HepG2 (cell line): ENCODE measurements at regions not wholly inside any gene's neighbourhood (a gene's known extent, or its start where the extent isn't known, plus 50 kb on each side); places are given as distances from the start of the nearest gene placed in this dataset.

Source experiments
- ATAC-seq: fragments of 200-7000 bp; cut with Tn5 transposase; 3 replicates; pipeline ENCODE4 v1.9.1; 2020; ENCODE audit warnings: mild to moderate bottlenecking, moderate library complexity
- BruUV-seq: library from RNA; stranded (reverse); fragments of 400-500 nt; replicated peaks from 2 replicates; lab custom pipeline; 2021; lab: Mats Ljungman, UMichigan
- CTCF ChIA-PET: fragments of 300-600 bp; formaldehyde crosslinking; extraction: SDS; loops from one replicate; lab custom pipeline; 2021; ENCODE audit warnings: low total read pairs, inconsistent platforms, low intra/inter-chr PET ratio; lab: Yijun Ruan, JAX
- POLR2A ChIA-PET: fragments of 350-600 bp; sonication (Branson Sonifier 250); formaldehyde crosslinking; loops from one replicate; lab custom pipeline; 2020; ENCODE audit warnings: antibody characterized with exemption, inconsistent platforms; lab: Yijun Ruan, JAX
- DNase-seq: peaks from one replicate; pipeline ENCODE4 v3.0.0-alpha.2; 2015; ENCODE audit warnings: low spot score
- FAIRE-seq: peaks from 3 replicates; lab custom pipeline; 2011; peaks lifted over from hg19 to GRCh38; lab: Jason Lieb, UNC
- H2AFZ ChIP-seq: one replicate; pipeline ENCODE4 v1.6.1; 2011; ENCODE audit warnings: low read length, inconsistent platforms
- H3K27ac ChIP-seq: fragments of 300-600 bp; 3 replicates; pipeline ENCODE4 v1.8.0; 2011; ENCODE audit warnings: mixed run types, mild to moderate bottlenecking, mixed read lengths, low read length, inconsistent platforms; ENCODE audit not compliant: insufficient read depth; ENCODE audit errors: extremely low read length
- H3K27me3 ChIP-seq, 2 experiments: fragments of 200-600 bp in 1 of 2; 2 replicates in 1 of 2; 3 replicates in 1 of 2; pipeline versions ENCODE4 v1.6.0 to v1.8.0; 2011; ENCODE audit warnings: low read length in 2 of 2, mild to moderate bottlenecking in 2 of 2, moderate library complexity in 2 of 2, inconsistent platforms in 1 of 2; ENCODE audit not compliant: insufficient read depth in 2 of 2, control insufficient read depth in 1 of 2
- H3K36me3 ChIP-seq, 2 experiments: fragments of 200-600 bp in 1 of 2; replicated peaks in 1 of 2; 2 replicates in 1 of 2; 3 replicates in 1 of 2; pipeline versions ENCODE4 v1.5.1 to v1.8.0; 2011; ENCODE audit warnings: low read length in 2 of 2, inconsistent platforms in 1 of 2; ENCODE audit not compliant: insufficient read depth in 2 of 2, control insufficient read depth in 1 of 2
- H3K4me1 ChIP-seq: 2 replicates; pipeline ENCODE4 v1.5.1; 2012; ENCODE audit warnings: low read length, inconsistent platforms; ENCODE audit not compliant: insufficient read depth
- H3K4me2 ChIP-seq: 2 replicates; pipeline ENCODE4 v1.6.0; 2011; ENCODE audit warnings: low read depth, low read length, inconsistent platforms
- H3K4me3 ChIP-seq, 3 experiments: fragments of 200-600 bp in 1 of 3; sonication (generic), shearing (Covaris generic) in 1 of 3; replicated peaks in 1 of 3; 2 replicates each; pipeline ENCODE4 v1.5.1; 2011 to 2016; ENCODE audit warnings: low read length in 3 of 3, inconsistent platforms in 2 of 3, low read depth in 2 of 3, mild to moderate bottlenecking in 2 of 3, control low read depth in 1 of 3, mixed read lengths in 1 of 3; ENCODE audit not compliant: insufficient read depth in 1 of 3
- H3K79me2 ChIP-seq: one replicate; pipeline ENCODE4 v1.6.1; 2011; ENCODE audit warnings: low read length, inconsistent platforms; ENCODE audit not compliant: insufficient read depth
- H3K9ac ChIP-seq: 2 replicates; pipeline ENCODE4 v1.6.0; 2011; ENCODE audit warnings: mild to moderate bottlenecking, low read depth, low read length, inconsistent platforms; ENCODE audit not compliant: insufficient read depth
- H3K9me3 ChIP-seq: 2 replicates; pipeline ENCODE4 v1.5.1; 2012; ENCODE audit warnings: mild to moderate bottlenecking, low read length
- H4K20me1 ChIP-seq: 2 replicates; pipeline ENCODE4 v1.6.0; 2011; ENCODE audit warnings: inconsistent platforms, mild to moderate bottlenecking, low read length, moderate library complexity; ENCODE audit not compliant: insufficient read depth
- ATF7 ChIP-seq, 2 experiments: fragments of 450-650 bp in 1 of 2; sonication (generic) in 1 of 2; formaldehyde crosslinking in 1 of 2; IDR thresholded peaks; 2 replicates each; pipeline versions ENCODE4 v1.4.0 to v1.6.1; 2016 to 2020; ENCODE audit warnings: antibody characterized with exemption in 1 of 2, mild to moderate bottlenecking in 1 of 2, missing genetic modification reagents in 1 of 2
- HNF4G ChIP-seq, 2 experiments: sonication (generic) in 1 of 2; formaldehyde crosslinking in 1 of 2; IDR thresholded peaks; 2 replicates each; pipeline versions ENCODE4 v1.4.0 to v1.6.1; 2011 to 2020; ENCODE audit warnings: borderline replicate concordance in 2 of 2, low read depth in 2 of 2, mild to moderate bottlenecking in 2 of 2, low read length in 1 of 2, missing genetic modification reagents in 1 of 2, moderate library complexity in 1 of 2
- RAD21 ChIP-seq: fragments of 450-650 bp; formaldehyde crosslinking; IDR thresholded peaks from 2 replicates; pipeline ENCODE4 v1.5.0; 2020; ENCODE audit warnings: mild to moderate bottlenecking
- RARA ChIP-seq: IDR thresholded peaks from 2 replicates; pipeline ENCODE4 v1.6.1; 2016; ENCODE audit warnings: missing genetic modification reagents, missing compliant biosample characterization
- RBAK ChIP-seq: sonication (generic); formaldehyde crosslinking; IDR thresholded peaks from 2 replicates; pipeline ENCODE4 v1.5.1; 2020; ENCODE audit warnings: mild to moderate bottlenecking, missing genetic modification reagents
- ZNF775 ChIP-seq: sonication (generic); formaldehyde crosslinking; IDR thresholded peaks from 2 replicates; pipeline ENCODE4 v1.4.0; 2020; ENCODE audit warnings: missing genetic modification reagents, mild to moderate bottlenecking, moderate library complexity, borderline replicate concordance
- WGBS: methylation state at CpG from one replicate; pipeline ENCODE4 v1.1.6; 2017; ENCODE audit warnings: low lambda C conversion rate; 5-methylcytosine and 5-hydroxymethylcytosine counted together
- in situ Hi-C: cut with HindIII; loops from 2 replicates; pipeline ENCODE4 v1.10.0; 2017; ENCODE audit warnings: low pct_unique_long_range_greater_than_20kb; ENCODE audit not compliant: extremely low pct_ligation_motif_present
- intact Hi-C: fragments of 100-400 bp; cut with micrococcal nuclease; formaldehyde crosslinking; loops from one replicate; pipeline ENCODE4 v1.10.0; 2022; ENCODE audit not compliant: unreplicated experiment
- TF ChIP-seq, protein P1 (sequence below): sonication (generic); formaldehyde crosslinking; IDR thresholded peaks from 2 replicates; pipeline ENCODE4 v1.5.1; 2020; ENCODE audit warnings: missing genetic modification reagents, mild to moderate bottlenecking, borderline replicate concordance

DNA sequence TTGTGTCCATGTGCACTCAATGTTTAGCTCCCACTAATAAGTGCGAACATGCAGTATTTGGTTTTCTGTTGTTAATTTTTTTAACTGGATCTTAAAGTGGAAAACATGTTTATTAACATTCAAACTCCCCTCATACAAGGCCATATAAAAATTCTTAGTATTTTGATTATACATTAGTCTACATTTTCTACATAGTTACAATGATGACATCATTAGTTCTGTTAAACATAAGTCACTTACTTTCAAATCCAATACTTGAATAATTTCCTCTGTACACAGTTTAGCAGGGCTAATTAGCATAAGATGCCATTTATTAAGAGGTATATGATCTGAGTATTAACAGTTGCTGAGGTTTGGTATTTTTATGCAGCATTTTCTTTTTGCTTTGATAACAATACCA, 91.3 kb upstream of the CCDC39 start:
- Histone ChIP-seq H3K79me2 (no peaks in the 10 kb centered on the region), H4K20me1 (no peaks in the 10 kb centered on the region), H2AFZ (no peak overlapping the region), H3K4me3 (no peak overlapping the region), H3K9me3 (peaks cover 10% of the 10 kb centered on the region; the same call in 1 of the 2 replicates), H3K36me3 (no peaks in the 10 kb centered on the region), H3K9ac (no peak overlapping the region), H3K27ac (no peak overlapping the region), H3K4me2 (no peak overlapping the region), H3K27me3 (no peaks in the 10 kb centered on the region), H3K4me1 (no peaks in the 10 kb centered on the region)
- DNase-seq (no peak), FAIRE-seq (no peak), ATAC-seq (no peak)
- ChIA-PET POLR2A (no interaction called here), CTCF (no interaction called here)
- TF ChIP-seq HNF4G (IDR thresholded peaks at IDR 0.05; ENCODE audit: borderline replicate concordance, low read depth, low read length) (no peak), HNF4G (CRISPR knock-in tag; IDR thresholded peaks at IDR 0.05; ENCODE audit: borderline replicate concordance, low read depth) (no peak), ATF7 (IDR thresholded peaks at IDR 0.05) (peak; percentile 91), ATF7 (CRISPR knock-in tag; IDR thresholded peaks at IDR 0.05) (no peak)
- intact Hi-C loops = no loop called here
- BruUV-seq = no TSS peak
- in situ Hi-C loops = no loop called here
- 4% methylated on average over 1 of the region's 1 CpG for WGBS

DNA sequence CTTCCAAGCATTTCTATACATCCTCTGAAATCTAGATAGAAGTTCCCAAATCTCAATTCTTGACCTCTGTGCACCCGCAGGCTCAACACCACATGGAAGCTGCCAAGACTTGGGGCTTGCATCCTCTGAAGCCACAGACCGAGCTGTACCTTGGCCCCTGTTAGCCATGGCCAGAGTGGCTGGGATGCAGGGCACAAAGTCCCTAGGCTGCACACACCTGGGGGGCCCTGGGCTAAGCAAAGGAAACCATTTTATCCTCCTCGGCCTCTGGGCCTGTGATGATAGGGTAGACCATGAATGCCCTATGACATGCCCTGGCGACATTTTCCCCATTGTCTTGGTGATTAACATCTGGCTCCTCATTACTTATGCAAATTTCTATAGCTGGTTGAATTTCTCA, 97.1 kb upstream of the CCDC39 start:
- H4K20me1 ChIP-seq = no peaks in the 10 kb centered on the region
- peaks cover 58% of the 10 kb centered on the region for H3K9me3 ChIP-seq
- no peak overlapping the region for H3K4me3 ChIP-seq
- H3K79me2 ChIP-seq = no peaks in the 10 kb centered on the region
- H3K4me1 ChIP-seq = no peaks in the 10 kb centered on the region
- no peak overlapping the region for H3K27ac ChIP-seq
- ATAC-seq = no peak
- no peak overlapping the region for H3K4me2 ChIP-seq
- H3K36me3 ChIP-seq = no peaks in the 10 kb centered on the region
- intact Hi-C loops (no loop called here), in situ Hi-C loops (no loop called here)
- TF ChIP-seq, protein P1, sequence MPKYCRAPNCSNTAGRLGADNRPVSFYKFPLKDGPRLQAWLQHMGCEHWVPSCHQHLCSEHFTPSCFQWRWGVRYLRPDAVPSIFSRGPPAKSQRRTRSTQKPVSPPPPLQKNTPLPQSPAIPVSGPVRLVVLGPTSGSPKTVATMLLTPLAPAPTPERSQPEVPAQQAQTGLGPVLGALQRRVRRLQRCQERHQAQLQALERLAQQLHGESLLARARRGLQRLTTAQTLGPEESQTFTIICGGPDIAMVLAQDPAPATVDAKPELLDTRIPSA (CRISPR knock-in tag) = no peak
- TF ChIP-seq RBAK (no peak), RARA (CRISPR knock-in tag) (no peak), ZNF775 (CRISPR knock-in tag) (no peak), RAD21 (CRISPR knock-in tag) (no peak)
- ChIA-PET POLR2A (no interaction called here), CTCF (no interaction called here)
- no peak for FAIRE-seq
- no peaks in the 10 kb centered on the region; a peak in 1 of 5 replicates for H3K27me3 ChIP-seq
- no peak overlapping the region for H3K9ac ChIP-seq
- H2AFZ ChIP-seq = no peak overlapping the region
- DNase-seq = no peak
- BruUV-seq = no TSS peak
- WGBS = 3% methylated on average over 4 of the region's 4 CpGs
